H1 (cell line): ENCODE measurements at regions not wholly inside any gene's neighbourhood (a gene's known extent, or its start where the extent isn't known, plus 50 kb on each side); places are given as distances from the start of the nearest gene placed in this dataset.

Experiments
- CTCF ChIA-PET: fragments of 300-600 bp; sonication (Branson Sonifier 250); formaldehyde crosslinking; loops from one replicate; lab custom pipeline; 2021; ENCODE audit not compliant: partially characterized antibody; lab: Charles Lee
- POLR2A ChIA-PET: fragments of 300-600 bp; sonication (Branson Sonifier 250); formaldehyde crosslinking; loops from one replicate; lab custom pipeline; 2021; ENCODE audit warnings: inconsistent platforms; ENCODE audit not compliant: partially characterized antibody; lab: Charles Lee
- DNase-seq, 2 experiments: peaks; one replicate each; pipeline versions ENCODE4 v3.0.0 to v3.0.0-alpha.2; 2010 to 2022; ENCODE audit warnings: low spot score in 2 of 2, low read depth in 1 of 2, mixed read lengths in 1 of 2
- FAIRE-seq: peaks from 2 replicates; lab custom pipeline; 2011; peaks lifted over from hg19 to GRCh38; lab: Jason Lieb, UNC
- H2AFZ ChIP-seq: 2 replicates; pipeline ENCODE4 v1.8.1; 2012; ENCODE audit warnings: low read length, inconsistent platforms
- H2AK5ac ChIP-seq: 2 replicates; pipeline ENCODE4 v1.6.1; 2013; ENCODE audit warnings: low read depth, low read length
- H2BK120ac ChIP-seq: replicated peaks from 2 replicates; pipeline ENCODE3; 2013; ENCODE audit warnings: low read depth, low read length, inconsistent platforms
- H2BK12ac ChIP-seq: 2 replicates; pipeline ENCODE4 v1.6.1; 2013; ENCODE audit warnings: low read depth, low read length
- H2BK15ac ChIP-seq: 2 replicates; pipeline ENCODE4 v1.6.1; 2013; ENCODE audit warnings: low read length
- H2BK20ac ChIP-seq: 2 replicates; pipeline ENCODE4 v1.6.1; 2013; ENCODE audit warnings: low read length
- H2BK5ac ChIP-seq: 2 replicates; pipeline ENCODE4 v1.6.1; 2013; ENCODE audit warnings: low read depth, low read length
- H3K14ac ChIP-seq: 2 replicates; pipeline ENCODE4 v1.6.1; 2013; ENCODE audit warnings: inconsistent platforms; ENCODE audit not compliant: insufficient read length
- H3K18ac ChIP-seq: 2 replicates; pipeline ENCODE4 v1.6.1; 2013; ENCODE audit warnings: low read length; ENCODE audit errors: extremely low read depth
- H3K23ac ChIP-seq: 2 replicates; pipeline ENCODE4 v1.6.1; 2013; ENCODE audit warnings: inconsistent platforms; ENCODE audit not compliant: insufficient read length
- H3K23me2 ChIP-seq: 2 replicates; pipeline ENCODE4 v1.6.1; 2013; ENCODE audit warnings: low read depth, low read length
- H3K27ac ChIP-seq: 2 replicates; pipeline ENCODE4 v1.6.1; 2011; ENCODE audit warnings: low read depth, low read length, inconsistent platforms
- H3K27me3 ChIP-seq, 4 experiments: replicated peaks in 1 of 4; 1 replicate in 1 of 4; 2 replicates in 3 of 4; pipeline versions ENCODE4 v1.6.1 to v1.8.1; 2011 to 2013; ENCODE audit warnings: low read length in 3 of 4, mild to moderate bottlenecking in 3 of 4, inconsistent platforms in 2 of 4, mixed read lengths in 2 of 4, moderate library complexity in 1 of 4; ENCODE audit not compliant: control insufficient read depth in 3 of 4, insufficient read depth in 3 of 4; ENCODE audit errors: extremely low read depth in 1 of 4
- H3K36me3 ChIP-seq, 4 experiments: 2 replicates each; pipeline versions ENCODE4 v1.6.1 to v1.8.1; 2011 to 2013; ENCODE audit warnings: mild to moderate bottlenecking in 4 of 4, low read length in 3 of 4, moderate library complexity in 2 of 4, control low read depth in 1 of 4, inconsistent platforms in 1 of 4; ENCODE audit not compliant: insufficient read depth in 4 of 4, control insufficient read depth in 2 of 4
- H3K4ac ChIP-seq: replicated peaks from 2 replicates; pipeline ENCODE3; 2013; ENCODE audit warnings: low read length, low read depth, mixed read lengths, inconsistent platforms; ENCODE audit not compliant: insufficient read length
- H3K4me1 ChIP-seq, 4 experiments: replicated peaks in 1 of 4; 1 replicate in 1 of 4; 2 replicates in 3 of 4; pipeline versions ENCODE4 v1.6.1 to v1.8.1; 2011 to 2013; ENCODE audit warnings: low read length in 3 of 4, inconsistent platforms in 2 of 4, mixed read lengths in 1 of 4; ENCODE audit not compliant: insufficient read depth in 4 of 4, control insufficient read depth in 3 of 4
- H3K4me2 ChIP-seq, 2 experiments: 2 replicates each; pipeline versions ENCODE4 v1.6.1 to v1.8.1; 2011 to 2013; ENCODE audit warnings: low read depth in 2 of 2, low read length in 2 of 2, control low read depth in 1 of 2, inconsistent platforms in 1 of 2, mild to moderate bottlenecking in 1 of 2; ENCODE audit not compliant: insufficient read depth in 1 of 2
- H3K4me3 ChIP-seq, 4 experiments: fragments of 200-600, 300-600 bp in 1 of 4; sonication (generic), shearing (Covaris generic), sonication (Bioruptor Twin) in 1 of 4; 2 replicates each; pipeline versions ENCODE4 v1.5.1 to v1.8.1; 2011 to 2016; ENCODE audit warnings: low read length in 4 of 4, low read depth in 3 of 4, control low read depth in 2 of 4, inconsistent platforms in 2 of 4, mild to moderate bottlenecking in 2 of 4, mixed read lengths in 1 of 4, moderate library complexity in 1 of 4; ENCODE audit not compliant: insufficient read depth in 2 of 4; ENCODE audit errors: extremely low read depth in 1 of 4
- H3K56ac ChIP-seq: replicated peaks from 2 replicates; pipeline ENCODE3; 2013; ENCODE audit warnings: low read depth, mild to moderate bottlenecking, mixed read lengths, low read length, inconsistent platforms; ENCODE audit not compliant: insufficient read length
- H3K79me1 ChIP-seq: 2 replicates; pipeline ENCODE4 v1.6.1; 2013; ENCODE audit warnings: low read depth, low read length, control low read depth
- H3K79me2 ChIP-seq, 2 experiments: 2 replicates each; pipeline versions ENCODE4 v1.6.1 to v1.8.1; 2012 to 2013; ENCODE audit warnings: low read length in 2 of 2, mild to moderate bottlenecking in 2 of 2, inconsistent platforms in 1 of 2; ENCODE audit not compliant: insufficient read depth in 2 of 2, control insufficient read depth in 1 of 2
- H3K9ac ChIP-seq, 4 experiments: replicated peaks in 1 of 4; 1 replicate in 1 of 4; 2 replicates in 3 of 4; pipeline versions ENCODE4 v1.6.1 to v1.8.1; 2011 to 2013; ENCODE audit warnings: low read depth in 3 of 4, low read length in 3 of 4, control low read depth in 2 of 4, mild to moderate bottlenecking in 2 of 4, moderate library complexity in 2 of 4, inconsistent platforms in 1 of 4; ENCODE audit errors: extremely low read depth in 1 of 4
- H3K9me3 ChIP-seq, 2 experiments: 2 replicates each; pipeline versions ENCODE4 v1.6.1 to v1.8.1; 2012 to 2013; ENCODE audit warnings: mild to moderate bottlenecking in 2 of 2, moderate library complexity in 2 of 2, control low read depth in 1 of 2, inconsistent platforms in 1 of 2, low read depth in 1 of 2, low read length in 1 of 2, mixed read lengths in 1 of 2; ENCODE audit not compliant: insufficient read depth in 2 of 2
- H4K20me1 ChIP-seq, 2 experiments: replicated peaks in 1 of 2; 2 replicates each; pipeline versions ENCODE3 to v1.8.1; 2011 to 2013; ENCODE audit warnings: inconsistent platforms in 2 of 2, low read length in 2 of 2, mild to moderate bottlenecking in 1 of 2; ENCODE audit not compliant: insufficient read depth in 2 of 2, control insufficient read depth in 1 of 2
- H4K5ac ChIP-seq: 2 replicates; pipeline ENCODE4 v1.6.1; 2013; ENCODE audit warnings: low read length, low read depth, mixed read lengths, inconsistent platforms; ENCODE audit not compliant: insufficient read length
- H4K8ac ChIP-seq: 2 replicates; pipeline ENCODE4 v1.8.0; 2013; ENCODE audit warnings: mild to moderate bottlenecking, moderate library complexity, low read length, inconsistent platforms; ENCODE audit not compliant: insufficient read depth; ENCODE audit errors: extremely low read depth
- H4K91ac ChIP-seq: replicated peaks from 2 replicates; pipeline ENCODE3; 2013; ENCODE audit warnings: low read length, mixed read lengths, inconsistent platforms; ENCODE audit not compliant: insufficient read length
- ATF2 ChIP-seq: IDR thresholded peaks from 2 replicates; pipeline ENCODE4 v1.6.1; 2012; ENCODE audit warnings: low read length, inconsistent platforms
- CHD2 ChIP-seq: IDR thresholded peaks from 2 replicates; pipeline ENCODE4 v1.6.1; 2012; ENCODE audit warnings: low read length, improper control_type of control experiment
- HDAC6 ChIP-seq: IDR thresholded peaks from one replicate; pipeline ENCODE4 v1.7.1; 2012; ENCODE audit warnings: low read depth, mild to moderate bottlenecking, inconsistent platforms, low read length, moderate library complexity
- WGBS, 2 experiments: shearing (Covaris generic) in 1 of 2; methylation state at CpG; one replicate each; pipeline versions ENCODE4 v1.1.6 to v1.1.7; 2013 to 2015; ENCODE audit warnings: low lambda C conversion rate in 2 of 2, mixed read lengths in 2 of 2, inconsistent platforms in 1 of 2, low coverage in 1 of 2, missing lambda C conversion rate in 1 of 2; ENCODE audit not compliant: insufficient replicate concordance in 2 of 2, insufficient coverage in 1 of 2, insufficient read length in 1 of 2; ENCODE audit errors: extremely low coverage in 1 of 2, missing lambda C conversion rate in 1 of 2; 5-methylcytosine and 5-hydroxymethylcytosine counted together
- TF ChIP-seq, protein P1 (sequence below), 3 experiments: IDR thresholded peaks; 1 replicate in 2 of 3; 2 replicates in 1 of 3; pipeline versions ENCODE4 v1.5.1 to v1.6.1; 2011; ENCODE audit warnings: low read length in 3 of 3, mild to moderate bottlenecking in 3 of 3, inconsistent platforms in 2 of 3, low read depth in 1 of 3, moderate library complexity in 1 of 3; ENCODE audit not compliant: insufficient read depth in 1 of 3; ENCODE audit errors: control extremely low read depth in 1 of 3

DNA sequence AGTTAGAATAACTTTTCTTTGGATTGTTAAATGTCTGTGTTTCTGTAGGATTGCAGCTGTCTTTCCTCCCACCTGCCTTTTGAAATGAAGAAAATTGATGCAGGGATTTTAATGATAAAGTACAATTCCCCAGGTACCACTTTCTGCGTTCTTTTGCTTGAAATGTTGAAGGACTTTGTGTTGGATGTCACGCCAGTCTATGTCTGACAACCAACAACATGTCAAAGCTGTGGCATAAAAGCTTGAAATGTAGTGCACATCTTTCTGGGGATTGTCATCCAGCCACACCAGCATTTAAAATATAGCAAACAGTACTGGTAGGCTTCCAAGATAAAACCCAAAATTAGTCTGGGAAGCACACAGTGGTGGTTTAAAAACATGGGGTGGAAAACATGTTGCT lies 381.4 kb downstream of the TMEM161B start:
- TF ChIP-seq, protein P1, sequence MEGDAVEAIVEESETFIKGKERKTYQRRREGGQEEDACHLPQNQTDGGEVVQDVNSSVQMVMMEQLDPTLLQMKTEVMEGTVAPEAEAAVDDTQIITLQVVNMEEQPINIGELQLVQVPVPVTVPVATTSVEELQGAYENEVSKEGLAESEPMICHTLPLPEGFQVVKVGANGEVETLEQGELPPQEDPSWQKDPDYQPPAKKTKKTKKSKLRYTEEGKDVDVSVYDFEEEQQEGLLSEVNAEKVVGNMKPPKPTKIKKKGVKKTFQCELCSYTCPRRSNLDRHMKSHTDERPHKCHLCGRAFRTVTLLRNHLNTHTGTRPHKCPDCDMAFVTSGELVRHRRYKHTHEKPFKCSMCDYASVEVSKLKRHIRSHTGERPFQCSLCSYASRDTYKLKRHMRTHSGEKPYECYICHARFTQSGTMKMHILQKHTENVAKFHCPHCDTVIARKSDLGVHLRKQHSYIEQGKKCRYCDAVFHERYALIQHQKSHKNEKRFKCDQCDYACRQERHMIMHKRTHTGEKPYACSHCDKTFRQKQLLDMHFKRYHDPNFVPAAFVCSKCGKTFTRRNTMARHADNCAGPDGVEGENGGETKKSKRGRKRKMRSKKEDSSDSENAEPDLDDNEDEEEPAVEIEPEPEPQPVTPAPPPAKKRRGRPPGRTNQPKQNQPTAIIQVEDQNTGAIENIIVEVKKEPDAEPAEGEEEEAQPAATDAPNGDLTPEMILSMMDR (IDR thresholded peaks at IDR 0.05; ENCODE audit: control extremely low read depth in 1 of 3, insufficient read depth in 1 of 3, low read depth in 1 of 3, low read length in 3 of 3): no peak
- no peak for TF ChIP-seq HDAC6
- TF ChIP-seq ATF2: no peak
- no peak for TF ChIP-seq CHD2
- 85% methylated on average over 2 of the region's 2 CpGs; no CpG with 5 or more reads in 1 of the 2 experiments for WGBS, 2 experiments

More for the DNA sequence above, 381.4 kb downstream of the TMEM161B start:
- Histone ChIP-seq H2AK5ac (no peak overlapping the region), H3K4me2 (no peak overlapping the region), H3K4me1 (no peaks in the 10 kb centered on the region), H3K18ac (no peak overlapping the region), H2BK20ac (no peak overlapping the region), H4K91ac (no peak overlapping the region), H3K23ac (no peak overlapping the region), H4K8ac (no peak overlapping the region), H2BK15ac (no peak overlapping the region), H3K79me2 (no peaks in the 10 kb centered on the region), H3K9me3 (no peaks in the 10 kb centered on the region), H3K14ac (no peak overlapping the region), H3K9ac (no peak overlapping the region), H3K4ac (no peak overlapping the region), H2AFZ (no peak overlapping the region), H3K79me1 (no peaks in the 10 kb centered on the region), H3K27me3 (no peaks in the 10 kb centered on the region), H4K20me1 (peaks cover 0 to 4% of the 10 kb centered on the region in 2 experiments), H3K23me2 (no peaks in the 10 kb centered on the region), H3K27ac (no peak overlapping the region), H3K56ac (no peak overlapping the region), H2BK12ac (no peak overlapping the region), H2BK120ac (no peak overlapping the region), H3K4me3 (no peak overlapping the region), H3K36me3 (no peaks in the 10 kb centered on the region), H4K5ac (no peak overlapping the region), H2BK5ac (no peak overlapping the region)
- FAIRE-seq (no peak), DNase-seq (no peak)
- CTCF ChIA-PET: no interaction called here
- POLR2A ChIA-PET: no interaction called here
